GM12864 (cell line): ENCODE measurements at regions not wholly inside any gene's neighbourhood (a gene's known extent, or its start where the extent isn't known, plus 50 kb on each side); places are given as distances from the start of the nearest gene placed in this dataset.

Source experiments
- DNase-seq: peaks from one replicate; pipeline ENCODE4 v3.0.0-alpha.2; 2011; ENCODE audit warnings: low read depth
- H3K4me3 ChIP-seq: 2 replicates; pipeline ENCODE4 v1.5.1; 2011; ENCODE audit warnings: mild to moderate bottlenecking, low read depth, low read length, control low read depth
- CTCF ChIP-seq: IDR thresholded peaks from 2 replicates; pipeline ENCODE4 v1.5.1; 2011; ENCODE audit warnings: low read depth, mild to moderate bottlenecking, moderate library complexity, low read length, control low read depth, inconsistent platforms; ENCODE audit errors: missing control alignments

DNA sequence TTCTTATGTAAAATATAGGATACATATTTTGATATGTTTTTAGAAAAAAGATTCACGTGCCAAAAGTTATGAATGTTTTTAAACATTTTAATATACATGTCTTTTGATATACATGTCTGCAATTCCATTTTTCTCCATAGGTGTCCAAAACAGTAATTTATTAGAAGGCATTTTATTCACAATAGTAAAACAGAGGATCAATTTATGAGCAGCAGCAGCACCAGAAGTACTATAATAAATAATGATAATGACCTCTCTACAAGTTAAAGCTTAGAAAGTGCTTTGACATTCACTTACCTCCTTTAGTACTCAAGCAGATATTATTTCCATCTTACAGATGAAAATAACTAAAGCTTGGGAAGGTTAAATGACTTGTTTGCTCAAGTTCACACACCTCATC, 96.7 kb upstream of the DBX1 start:
- no peak for DNase-seq
- H3K4me3 ChIP-seq: no peak overlapping the region
- no peak for TF ChIP-seq CTCF

GRCh38 chr11:20253796-20254195, 93.5 kb upstream of the DBX1 start:
- H3K4me3 ChIP-seq: no peak overlapping the region
- no peak for DNase-seq
- no peak for TF ChIP-seq CTCF

DNA sequence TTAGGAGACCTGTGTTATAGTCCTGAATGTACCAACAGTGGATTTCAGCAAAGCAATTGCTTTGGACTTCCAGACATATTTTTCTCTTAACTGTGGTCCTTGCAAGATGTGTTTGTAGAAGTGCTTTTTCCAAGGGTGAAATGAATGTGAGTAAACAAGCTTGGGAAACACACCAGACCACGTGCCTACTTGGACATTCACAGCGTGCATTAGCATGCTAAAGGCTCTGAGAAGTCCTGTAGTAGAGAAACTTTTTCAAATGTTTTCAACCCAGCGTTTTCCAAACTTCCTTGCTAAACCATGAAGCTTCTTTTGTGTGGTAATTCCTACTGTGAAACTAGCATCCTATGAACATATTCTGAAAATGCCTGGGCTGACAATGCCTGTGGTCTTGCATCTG, 91.2 kb upstream of the DBX1 start:
- no peak for DNase-seq
- TF ChIP-seq CTCF: no peak

DNA sequence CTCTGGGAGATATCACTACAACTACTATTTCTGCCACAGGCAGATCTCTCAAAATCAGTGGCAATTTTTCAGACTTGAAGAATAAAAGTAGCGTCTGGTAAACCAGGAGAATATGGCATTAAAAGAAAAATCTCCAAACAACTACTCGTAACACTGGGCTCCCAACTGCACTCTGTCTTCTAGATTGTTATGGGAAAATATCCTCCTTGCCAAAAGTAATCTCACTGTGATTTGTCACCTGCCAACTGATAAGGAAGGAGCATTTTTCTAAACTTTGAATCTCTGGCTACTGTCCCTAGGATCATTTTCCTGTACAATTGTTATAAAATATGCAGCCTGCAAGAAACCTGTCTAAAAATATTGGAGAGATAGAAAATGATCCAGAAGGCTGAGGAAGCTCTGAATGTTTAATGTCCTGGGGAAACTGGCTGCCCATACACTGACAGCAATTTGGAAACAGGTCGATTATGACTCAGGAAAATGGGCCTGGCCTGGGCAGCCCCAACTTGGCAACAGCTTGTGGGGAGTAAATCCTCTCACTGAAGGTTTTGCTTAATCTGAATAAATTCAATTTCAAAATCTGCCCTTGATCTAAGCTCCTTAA, 90.5 kb upstream of the DBX1 start:
- no peak overlapping the region for H3K4me3 ChIP-seq
- no peak for TF ChIP-seq CTCF
- DNase-seq: no peak

More for the DNA sequence above, 91.2 kb upstream of the DBX1 start:
- no peak overlapping the region for H3K4me3 ChIP-seq

- H3K4me3 ChIP-seq: no peak overlapping the region
- no peak for TF ChIP-seq CTCF
Observed at GRCh38 chr11:20249796-20250195, 89.5 kb upstream of the DBX1 start.

GRCh38 chr11:20249378-20249777, 89.1 kb upstream of the DBX1 start:
- TF ChIP-seq CTCF: no peak
- DNase-seq: no peak
- no peak overlapping the region for H3K4me3 ChIP-seq

More at GRCh38 chr11:20249796-20250195, 89.5 kb upstream of the DBX1 start:
- no peak for DNase-seq

DNA sequence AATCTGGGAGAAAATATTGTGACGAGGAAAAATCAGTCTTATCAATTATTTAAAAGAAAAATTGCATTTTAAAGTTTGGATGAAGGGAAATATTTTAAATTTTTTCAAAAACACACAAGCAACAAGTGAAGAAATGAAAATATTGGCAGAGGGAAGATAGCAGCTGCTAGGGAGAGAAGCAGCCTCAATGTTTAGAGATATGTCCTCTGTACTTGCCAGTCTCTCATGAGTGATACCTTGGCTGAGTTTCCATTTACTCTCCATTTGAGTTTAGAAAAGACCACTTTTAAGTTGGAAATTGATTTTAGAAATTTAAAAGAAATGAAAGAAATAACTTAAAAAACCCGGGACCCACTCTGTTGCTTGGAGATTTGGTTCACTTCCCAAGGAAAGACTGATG, 88.6 kb upstream of the DBX1 start:
- no peak for TF ChIP-seq CTCF
- DNase-seq: no peak
- no peak overlapping the region for H3K4me3 ChIP-seq
